Prostate gland (tissue), 2 donors: ENCODE measurements at regions not wholly inside any gene's neighbourhood (a gene's known extent, or its start where the extent isn't known, plus 50 kb on each side); places are given as distances from the start of the nearest gene placed in this dataset.

ENCODE experiments used
- DNase-seq: peaks from one replicate; pipeline ENCODE4 v3.0.0-alpha.2; 2019; ENCODE audit warnings: low spot score
- H3K27ac ChIP-seq, 2 donors: fragments of 200-600 bp; sonication (generic); 2 replicates each; pipeline ENCODE4 v1.5.1; 2017 to 2019
- H3K27me3 ChIP-seq: fragments of 200-600 bp; sonication (generic); replicated peaks from 2 replicates; pipeline ENCODE4 v1.5.1; 2019; ENCODE audit not compliant: insufficient read depth
- H3K36me3 ChIP-seq, 2 donors: fragments of 200-600 bp; sonication (generic); 1 replicate in 1 of 2; 2 replicates in 1 of 2; pipeline versions ENCODE4 v1.5.1 to v1.8.1; 2017 to 2019
- H3K4me1 ChIP-seq: fragments of 200-600 bp; sonication (generic); replicated peaks from 2 replicates; pipeline ENCODE4 v1.5.1; 2019
- H3K4me3 ChIP-seq, 2 donors: fragments of 200-600 bp; sonication (generic); 2 replicates each; pipeline ENCODE4 v1.5.1; 2017 to 2019
- H3K9me3 ChIP-seq: fragments of 200-600 bp; sonication (generic); 2 replicates; pipeline ENCODE4 v1.5.1; 2017
- CTCF ChIP-seq, 4 experiments: fragments of 200-600 bp in 2 of 4; fragments of 450-650 bp in 2 of 4; sonication (generic) in 2 of 4; IDR thresholded peaks; 1 replicate in 3 of 4; 2 replicates in 1 of 4; pipeline ENCODE4 v1.5.1; 2016 to 2019; ENCODE audit warnings: antibody characterized with exemption in 4 of 4, mild to moderate bottlenecking in 2 of 4, moderate library complexity in 2 of 4
- POLR2A ChIP-seq: fragments of 450-650 bp; IDR thresholded peaks from one replicate; pipeline ENCODE4 v1.6.1; 2016; ENCODE audit warnings: antibody characterized with exemption, mild to moderate bottlenecking
- POLR2AphosphoS5 ChIP-seq: sonication (generic); formaldehyde crosslinking; IDR thresholded peaks from one replicate; pipeline ENCODE4 v1.6.1; 2017; ENCODE audit warnings: antibody characterized with exemption
- WGBS: methylation state at CpG from one replicate; pipeline ENCODE4 v1.1.5; 2018; 5-methylcytosine and 5-hydroxymethylcytosine counted together
- intact Hi-C: fragments of 100-400 bp; cut with DNase I; formaldehyde crosslinking; loops from one replicate; pipeline ENCODE4 v1.14.2; 2022

GRCh38 chr6:122136386-122136785 is 263.1 kb upstream of the HSF2 start:
- no peak for DNase-seq
- TF ChIP-seq POLR2AphosphoS5 (no peak), CTCF (IDR thresholded peaks at IDR 0.05) (no peak), POLR2A (no peak)
- no peaks in the 10 kb centered on the region for H3K36me3 ChIP-seq
- 71% methylated on average over 1 of the region's 1 CpG for WGBS
- intact Hi-C loops = no loop called here
- no peak overlapping the region for H3K27ac ChIP-seq
- no peaks in the 10 kb centered on the region for H3K4me1 ChIP-seq
- H3K27me3 ChIP-seq = no peaks in the 10 kb centered on the region
- H3K4me3 ChIP-seq = no peak overlapping the region
- no peaks in the 10 kb centered on the region for H3K9me3 ChIP-seq

GRCh38 chr6:122140031-122140430 is 259.4 kb upstream of the HSF2 start:
- no peaks in the 10 kb centered on the region for H3K4me1 ChIP-seq
- TF ChIP-seq POLR2A (no peak), POLR2AphosphoS5 (no peak), CTCF (IDR thresholded peaks at IDR 0.05) (no peak)
- no peaks in the 10 kb centered on the region for H3K9me3 ChIP-seq
- no peak overlapping the region for H3K4me3 ChIP-seq
- DNase-seq = no peak
- no peak overlapping the region for H3K27ac ChIP-seq
- intact Hi-C loops = no loop called here
- no peaks in the 10 kb centered on the region for H3K36me3 ChIP-seq
- H3K27me3 ChIP-seq = no peaks in the 10 kb centered on the region

GRCh38 chr6:122141246-122141645 is 258.2 kb upstream of the HSF2 start:
- TF ChIP-seq CTCF (IDR thresholded peaks at IDR 0.05) (no peak), POLR2A (no peak), POLR2AphosphoS5 (no peak)
- Histone ChIP-seq H3K4me1 (no peaks in the 10 kb centered on the region), H3K4me3 (no peak overlapping the region), H3K27ac (no peak overlapping the region), H3K27me3 (no peaks in the 10 kb centered on the region), H3K9me3 (no peaks in the 10 kb centered on the region), H3K36me3 (no peaks in the 10 kb centered on the region)
- 94% methylated on average over 2 of the region's 2 CpGs for WGBS
- intact Hi-C loops = no loop called here
- no peak for DNase-seq

GRCh38 chr6:122143813-122144601 is 255.4 kb upstream of the HSF2 start:
- no peak for DNase-seq
- intact Hi-C loops = no loop called here
- 76% methylated on average over 3 of the region's 3 CpGs for WGBS
- no peaks in the 10 kb centered on the region for H3K36me3 ChIP-seq
- no peaks in the 10 kb centered on the region for H3K9me3 ChIP-seq
- H3K27ac ChIP-seq = no peak overlapping the region
- no peak overlapping the region for H3K4me3 ChIP-seq
- H3K4me1 ChIP-seq = no peaks in the 10 kb centered on the region
- H3K27me3 ChIP-seq = no peaks in the 10 kb centered on the region
- TF ChIP-seq POLR2AphosphoS5 (no peak), POLR2A (no peak), CTCF (IDR thresholded peaks at IDR 0.05) (no peak)

GRCh38 chr6:122145246-122145645 is 254.2 kb upstream of the HSF2 start:
- 88% methylated on average over 2 of the region's 2 CpGs for WGBS
- intact Hi-C loops = no loop called here
- no peak for DNase-seq
- Histone ChIP-seq H3K36me3 (no peaks in the 10 kb centered on the region), H3K4me1 (no peaks in the 10 kb centered on the region), H3K4me3 (no peak overlapping the region), H3K27me3 (no peaks in the 10 kb centered on the region), H3K27ac (no peak overlapping the region), H3K9me3 (no peaks in the 10 kb centered on the region)
- TF ChIP-seq CTCF (IDR thresholded peaks at IDR 0.05) (no peak), POLR2AphosphoS5 (no peak), POLR2A (no peak)
